ENCODE measurements at regions not wholly inside any gene's neighbourhood (a gene's known extent, or its start where the extent isn't known, plus 50 kb on each side); places are given as distances from the start of the nearest gene placed in this dataset.

- Histone ChIP-seq H3K27me3 (no peaks in the 10 kb centered on the region), H3K36me3 (0 out of 2 replicates have a peak, but pooled peaks cover 4% of the 10 kb centered on the region), H3K9me3 (peaks cover 17% of the 10 kb centered on the region), H3K27ac (0 out of 2 replicates have a peak overlapping the region, but pooled peaks have one; percentile 45), H4K20me1 (no peaks in the 10 kb centered on the region), H3K9ac (no peak overlapping the region), H3K4me1 (peaks cover 60% of the 10 kb centered on the region), H3K4me2 (peak overlapping the region; percentile 71), H3K4me3 (no peak overlapping the region)
- TF ChIP-seq Cebpa-rat (IDR thresholded peaks at IDR 0.05), result no peak
Measured at GRCh38 chr6:218153-219018, 73.9 kb upstream of the DUSP22 start.

- peak overlapping the region; percentile 71 for H3K4me2 ChIP-seq
- H3K36me3 ChIP-seq, result 0 out of 2 replicates have a peak, but pooled peaks cover 4% of the 10 kb centered on the region
- H3K4me3 ChIP-seq, result no peak overlapping the region
- peaks cover 60% of the 10 kb centered on the region for H3K4me1 ChIP-seq
- H3K27me3 ChIP-seq, result no peaks in the 10 kb centered on the region
- peaks cover 10% of the 10 kb centered on the region for H3K9me3 ChIP-seq
- peak overlapping the region; percentile 45 for H3K27ac ChIP-seq
- 0 out of 2 replicates have a peak overlapping the region, but pooled peaks have one; percentile 11 for H3K9ac ChIP-seq
- no peaks in the 10 kb centered on the region for H4K20me1 ChIP-seq
- no peak for TF ChIP-seq Cebpa-rat (IDR thresholded peaks at IDR 0.05)
Measured at GRCh38 chr6:219019-219570, 73.2 kb upstream of the DUSP22 start.

- TF ChIP-seq Cebpa-rat (IDR thresholded peaks at IDR 0.05), result no peak
- Histone ChIP-seq H3K4me1 (peaks cover 60% of the 10 kb centered on the region), H3K9ac (0 out of 2 replicates have a peak overlapping the region, but pooled peaks have one; percentile 11), H4K20me1 (no peaks in the 10 kb centered on the region), H3K4me3 (0 out of 2 replicates have a peak overlapping the region, but pooled peaks have one; percentile 11), H3K4me2 (peak overlapping the region; percentile 71), H3K36me3 (no peaks in the 10 kb centered on the region), H3K27ac (no peak overlapping the region), H3K27me3 (no peaks in the 10 kb centered on the region), H3K9me3 (peaks cover 4% of the 10 kb centered on the region)
Measured at GRCh38 chr6:219641-220198, 72.6 kb upstream of the DUSP22 start.

GRCh38 chr6:220312-220711 lies 72.0 kb upstream of the DUSP22 start:
- H3K27me3 ChIP-seq, result no peaks in the 10 kb centered on the region
- no peak overlapping the region for H3K27ac ChIP-seq
- H3K9ac ChIP-seq, result no peak overlapping the region
- H3K4me3 ChIP-seq, result no peak overlapping the region
- H3K4me1 ChIP-seq, result peaks cover 64% of the 10 kb centered on the region
- H3K4me2 ChIP-seq, result peak overlapping the region; percentile 71
- no peak for TF ChIP-seq Cebpa-rat (IDR thresholded peaks at IDR 0.05)
- no peaks in the 10 kb centered on the region for H3K9me3 ChIP-seq
- H3K36me3 ChIP-seq, result no peaks in the 10 kb centered on the region
- no peaks in the 10 kb centered on the region for H4K20me1 ChIP-seq

DNA sequence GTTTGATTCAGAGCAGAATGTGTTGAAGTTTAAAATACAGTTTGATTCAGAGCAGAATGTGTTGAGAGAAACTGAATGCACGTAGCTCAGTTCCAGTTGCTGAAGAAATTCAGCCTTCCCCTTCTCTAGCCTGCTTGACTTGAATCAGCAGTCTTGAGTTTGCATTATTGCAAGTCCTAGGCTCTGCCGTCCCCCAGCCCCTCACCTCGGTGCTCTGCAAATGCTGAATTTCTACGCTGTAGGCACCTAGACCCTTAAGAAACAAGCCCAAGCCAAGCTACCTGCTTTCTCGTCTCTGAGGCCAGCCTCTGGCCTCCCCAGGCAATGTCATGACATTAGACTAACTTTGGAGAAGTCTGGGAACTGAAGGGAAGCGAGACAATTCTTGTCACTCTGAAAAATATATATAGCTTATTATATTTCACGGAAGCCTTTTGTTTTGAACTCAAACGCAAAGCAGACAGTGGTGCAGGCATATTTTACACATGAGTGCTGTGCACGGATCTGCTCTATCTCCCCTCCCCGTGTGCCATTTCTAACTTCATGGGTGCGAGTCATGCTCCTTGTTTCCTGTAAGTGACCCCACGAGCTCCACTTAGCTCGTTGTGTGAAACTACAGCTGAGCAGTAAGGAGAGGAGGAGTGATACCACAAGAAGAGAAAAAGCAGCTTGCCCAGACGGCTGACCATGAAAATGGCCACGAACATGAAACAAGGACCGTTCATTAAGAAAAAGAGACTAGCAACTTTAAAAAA lies 71.4 kb upstream of the DUSP22 start:
- no peaks in the 10 kb centered on the region for H3K27me3 ChIP-seq
- TF ChIP-seq Cebpa-rat (IDR thresholded peaks at IDR 0.05), result no peak
- no peaks in the 10 kb centered on the region for H3K9me3 ChIP-seq
- H3K4me1 ChIP-seq, result peaks cover 65% of the 10 kb centered on the region
- no peaks in the 10 kb centered on the region for H4K20me1 ChIP-seq
- no peak overlapping the region for H3K9ac ChIP-seq
- peak overlapping the region; percentile 71 for H3K4me2 ChIP-seq
- no peaks in the 10 kb centered on the region for H3K36me3 ChIP-seq
- no peak overlapping the region for H3K4me3 ChIP-seq
- H3K27ac ChIP-seq, result no peak overlapping the region

DNA sequence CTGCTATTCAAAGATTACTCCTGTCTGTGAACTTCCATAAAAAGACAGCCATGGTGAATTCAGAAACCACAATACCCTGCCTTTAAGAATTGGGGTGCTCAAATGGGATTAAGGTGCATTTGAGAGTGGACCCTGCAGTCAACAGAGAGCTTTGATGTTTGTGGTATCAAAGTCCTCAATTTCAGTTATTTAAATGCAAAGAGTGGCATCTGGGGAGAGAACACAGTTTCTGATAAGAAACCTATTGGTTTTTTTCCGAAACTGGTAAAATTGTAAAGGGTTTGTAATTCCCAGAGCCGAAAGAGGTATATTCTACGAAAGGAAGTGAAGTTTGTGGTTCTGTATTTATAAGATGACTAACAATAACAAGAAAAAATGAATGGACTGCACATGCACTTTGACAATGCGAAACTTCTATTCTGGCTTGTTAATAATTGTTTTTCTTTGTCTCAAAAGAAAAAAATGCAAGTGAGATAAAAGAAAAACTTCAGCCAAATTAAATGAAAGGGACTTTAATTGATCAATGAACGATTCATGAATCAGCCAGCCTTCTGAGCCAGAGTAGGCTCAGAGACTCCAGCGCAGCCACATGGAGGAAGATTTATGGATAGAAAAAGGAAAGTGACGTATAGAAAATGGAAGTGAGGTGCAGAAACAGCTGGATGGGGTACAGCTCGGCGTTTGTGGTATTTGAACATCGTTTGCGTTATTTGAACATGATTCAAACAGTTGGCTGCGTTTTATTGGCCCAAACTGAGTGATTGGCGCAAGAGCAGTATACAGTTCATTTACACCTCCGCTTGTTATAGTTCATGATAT lies 70.5 kb upstream of the DUSP22 start:
- no peaks in the 10 kb centered on the region for H4K20me1 ChIP-seq
- no peak overlapping the region for H3K27ac ChIP-seq
- TF ChIP-seq Cebpa-rat (IDR thresholded peaks at IDR 0.05), result no peak
- no peaks in the 10 kb centered on the region for H3K9me3 ChIP-seq
- H3K4me3 ChIP-seq, result no peak overlapping the region
- H3K36me3 ChIP-seq, result no peaks in the 10 kb centered on the region
- no peak overlapping the region for H3K9ac ChIP-seq
- no peaks in the 10 kb centered on the region for H3K27me3 ChIP-seq
- H3K4me1 ChIP-seq, result peaks cover 74% of the 10 kb centered on the region
- peak overlapping the region; percentile 71 for H3K4me2 ChIP-seq

GRCh38 chr6:222468-222867 lies 69.8 kb upstream of the DUSP22 start:
- Histone ChIP-seq H3K27me3 (no peaks in the 10 kb centered on the region), H3K9me3 (no peaks in the 10 kb centered on the region), H3K4me1 (peaks cover 74% of the 10 kb centered on the region), H3K9ac (no peak overlapping the region), H3K27ac (no peak overlapping the region), H3K4me3 (no peak overlapping the region), H3K36me3 (no peaks in the 10 kb centered on the region), H3K4me2 (no peak overlapping the region), H4K20me1 (no peaks in the 10 kb centered on the region)
- TF ChIP-seq Cebpa-rat (IDR thresholded peaks at IDR 0.05), result no peak

GRCh38 chr6:223136-223535 lies 69.2 kb upstream of the DUSP22 start:
- H3K27ac ChIP-seq, result no peak overlapping the region
- H3K27me3 ChIP-seq, result no peaks in the 10 kb centered on the region
- no peaks in the 10 kb centered on the region for H3K9me3 ChIP-seq
- no peak overlapping the region for H3K9ac ChIP-seq
- no peaks in the 10 kb centered on the region for H4K20me1 ChIP-seq
- no peak for TF ChIP-seq Cebpa-rat (IDR thresholded peaks at IDR 0.05)
- H3K36me3 ChIP-seq, result no peaks in the 10 kb centered on the region
- no peak overlapping the region for H3K4me3 ChIP-seq
- H3K4me1 ChIP-seq, result peaks cover 74% of the 10 kb centered on the region
- H3K4me2 ChIP-seq, result no peak overlapping the region

GRCh38 chr6:223763-224162 lies 68.5 kb upstream of the DUSP22 start:
- no peaks in the 10 kb centered on the region for H3K9me3 ChIP-seq
- H3K36me3 ChIP-seq, result no peaks in the 10 kb centered on the region
- H3K4me2 ChIP-seq, result no peak overlapping the region
- no peak for TF ChIP-seq Cebpa-rat (IDR thresholded peaks at IDR 0.05)
- H3K4me3 ChIP-seq, result no peak overlapping the region
- H3K27ac ChIP-seq, result no peak overlapping the region
- no peak overlapping the region for H3K9ac ChIP-seq
- H3K27me3 ChIP-seq, result no peaks in the 10 kb centered on the region
- H3K4me1 ChIP-seq, result peaks cover 72% of the 10 kb centered on the region
- no peaks in the 10 kb centered on the region for H4K20me1 ChIP-seq
